Activated CD8-positive, alpha-beta T cell treated with anti-CD3 and anti-CD28 coated beads for 36 hours (primary cell): ENCODE measurements at regions not wholly inside any gene's neighbourhood (a gene's known extent, or its start where the extent isn't known, plus 50 kb on each side); places are given as distances from the start of the nearest gene placed in this dataset.

Experiments used
- ATAC-seq: fragments of 200-7000 bp; cut with Tn5 transposase; one replicate; pipeline ENCODE4 v1.10.0; 2021; ENCODE audit warnings: mild to moderate bottlenecking, moderate library complexity
- CTCF ChIA-PET: fragments of 350-600 bp; sonication (Branson Sonifier 250); formaldehyde crosslinking; loops from one replicate; lab custom pipeline; 2021; ENCODE audit warnings: antibody characterized with exemption; lab: Charles Lee
- POLR2A ChIA-PET: fragments of 350-600 bp; sonication (Branson Sonifier 250); formaldehyde crosslinking; loops from one replicate; lab custom pipeline; 2021; ENCODE audit warnings: antibody characterized with exemption; lab: Charles Lee
- DNase-seq: peaks from one replicate; pipeline ENCODE4 v3.0.0-alpha.2; 2020
- H3K27ac Mint-ChIP-seq: one replicate; pipeline ENCODE4 v1.8.0; 2021; ENCODE audit warnings: mild to moderate bottlenecking, mixed read lengths
- H3K27me3 Mint-ChIP-seq: one replicate; pipeline ENCODE4 v1.8.0; 2021; ENCODE audit warnings: mixed read lengths
- H3K36me3 Mint-ChIP-seq: one replicate; pipeline ENCODE4 v1.8.0; 2021; ENCODE audit warnings: low read depth, mixed read lengths
- H3K4me1 Mint-ChIP-seq: one replicate; pipeline ENCODE4 v1.8.0; 2021; ENCODE audit warnings: low read depth, mixed read lengths
- H3K4me3 Mint-ChIP-seq: one replicate; pipeline ENCODE4 v1.8.0; 2021; ENCODE audit warnings: mild to moderate bottlenecking, moderate library complexity, mixed read lengths
- H3K9me3 Mint-ChIP-seq: one replicate; pipeline ENCODE4 v1.8.0; 2021; ENCODE audit warnings: mixed read lengths
- intact Hi-C: fragments of 100-400 bp; cut with micrococcal nuclease; formaldehyde crosslinking; loops from one replicate; pipeline ENCODE4 v1.10.0; 2022
- TF ChIP-seq, protein P1 (sequence below): fragments of 200-600 bp; IDR thresholded peaks from one replicate; pipeline ENCODE4 v1.8.0; 2022; ENCODE audit warnings: antibody characterized with exemption, mild to moderate bottlenecking

DNA sequence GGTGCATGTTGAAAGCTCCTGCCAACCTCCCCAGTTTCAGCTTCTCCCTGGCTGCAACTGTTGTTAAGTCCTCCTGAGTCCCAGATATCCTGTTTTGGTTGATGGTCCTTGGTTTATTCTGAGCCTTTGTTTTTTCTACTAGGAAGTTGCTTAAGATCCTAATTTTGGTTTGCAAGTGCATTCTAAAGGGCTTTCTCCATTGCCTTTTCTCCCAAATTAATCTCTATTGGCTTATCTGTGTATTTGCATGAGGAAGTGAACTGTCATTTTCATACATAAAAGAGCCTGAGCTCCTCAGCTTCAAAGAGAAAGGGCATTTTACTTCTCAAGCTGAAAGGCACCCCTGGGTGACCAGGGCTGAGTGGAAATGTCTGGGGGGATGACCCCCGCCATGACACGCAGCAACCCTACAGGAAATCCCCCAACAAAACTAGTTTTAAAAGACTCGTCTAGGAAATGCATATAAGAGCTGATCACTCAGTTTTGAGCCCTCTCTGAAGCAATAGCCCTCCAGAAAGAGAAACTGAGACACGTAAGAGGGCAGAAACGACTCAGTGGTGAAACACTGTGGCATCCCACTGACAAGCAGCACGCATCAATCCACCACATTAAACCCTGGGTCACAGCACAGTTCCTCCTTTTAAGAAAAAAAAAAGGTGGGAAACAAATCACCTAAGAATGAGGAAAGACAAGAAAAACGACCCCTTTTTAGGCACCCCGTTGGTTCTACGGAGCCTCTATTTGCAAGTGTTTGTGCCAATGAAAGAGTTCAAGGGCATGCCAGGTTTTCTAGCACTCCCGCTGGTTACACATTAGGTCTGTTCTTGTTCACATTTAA, 140.9 kb downstream of the THBS2 start:
- Mint-ChIP-seq H3K27ac (no peak overlapping the region), H3K4me1 (no peaks in the 10 kb centered on the region), H3K9me3 (peaks cover 1% of the 10 kb centered on the region), H3K4me3 (no peak overlapping the region), H3K27me3 (peaks cover 3% of the 10 kb centered on the region), H3K36me3 (no peaks in the 10 kb centered on the region)
- ChIA-PET POLR2A (no interaction called here), CTCF (no interaction called here)
- TF ChIP-seq, protein P1, sequence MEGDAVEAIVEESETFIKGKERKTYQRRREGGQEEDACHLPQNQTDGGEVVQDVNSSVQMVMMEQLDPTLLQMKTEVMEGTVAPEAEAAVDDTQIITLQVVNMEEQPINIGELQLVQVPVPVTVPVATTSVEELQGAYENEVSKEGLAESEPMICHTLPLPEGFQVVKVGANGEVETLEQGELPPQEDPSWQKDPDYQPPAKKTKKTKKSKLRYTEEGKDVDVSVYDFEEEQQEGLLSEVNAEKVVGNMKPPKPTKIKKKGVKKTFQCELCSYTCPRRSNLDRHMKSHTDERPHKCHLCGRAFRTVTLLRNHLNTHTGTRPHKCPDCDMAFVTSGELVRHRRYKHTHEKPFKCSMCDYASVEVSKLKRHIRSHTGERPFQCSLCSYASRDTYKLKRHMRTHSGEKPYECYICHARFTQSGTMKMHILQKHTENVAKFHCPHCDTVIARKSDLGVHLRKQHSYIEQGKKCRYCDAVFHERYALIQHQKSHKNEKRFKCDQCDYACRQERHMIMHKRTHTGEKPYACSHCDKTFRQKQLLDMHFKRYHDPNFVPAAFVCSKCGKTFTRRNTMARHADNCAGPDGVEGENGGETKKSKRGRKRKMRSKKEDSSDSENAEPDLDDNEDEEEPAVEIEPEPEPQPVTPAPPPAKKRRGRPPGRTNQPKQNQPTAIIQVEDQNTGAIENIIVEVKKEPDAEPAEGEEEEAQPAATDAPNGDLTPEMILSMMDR, result no peak
- ATAC-seq (peak; percentile 17), DNase-seq (peak; percentile 6)
- intact Hi-C loops, result no loop called here

DNA sequence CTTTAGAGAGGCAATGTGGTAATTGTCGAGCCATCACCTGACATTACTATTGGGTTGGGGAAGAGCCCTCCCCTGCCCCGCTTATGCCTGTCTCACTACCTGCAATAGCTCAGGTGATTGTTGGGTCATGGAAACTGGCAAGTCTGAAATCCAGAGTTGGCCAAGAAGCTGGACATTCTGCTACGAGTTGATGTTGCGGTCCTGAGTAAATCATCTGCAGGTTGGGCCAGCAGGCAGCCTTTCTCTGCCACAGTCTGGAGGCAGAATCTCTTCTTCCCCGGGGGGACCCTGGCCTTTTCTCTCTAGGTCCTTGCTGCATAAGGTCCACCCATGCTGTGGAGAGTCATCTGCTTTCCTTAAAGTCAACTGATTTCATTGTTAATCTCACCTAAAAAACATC, 142.4 kb downstream of the THBS2 start:
- ChIA-PET CTCF (no interaction called here), POLR2A (no interaction called here)
- intact Hi-C loops, result no loop called here
- H3K4me3 Mint-ChIP-seq, result no peak overlapping the region
- no peak for DNase-seq
- no peaks in the 10 kb centered on the region for H3K4me1 Mint-ChIP-seq
- H3K9me3 Mint-ChIP-seq, result peaks cover 1% of the 10 kb centered on the region
- H3K27ac Mint-ChIP-seq, result no peak overlapping the region
- peaks cover 5% of the 10 kb centered on the region for H3K27me3 Mint-ChIP-seq
- TF ChIP-seq, protein P1, result no peak
- no peaks in the 10 kb centered on the region for H3K36me3 Mint-ChIP-seq
- no peak for ATAC-seq

DNA sequence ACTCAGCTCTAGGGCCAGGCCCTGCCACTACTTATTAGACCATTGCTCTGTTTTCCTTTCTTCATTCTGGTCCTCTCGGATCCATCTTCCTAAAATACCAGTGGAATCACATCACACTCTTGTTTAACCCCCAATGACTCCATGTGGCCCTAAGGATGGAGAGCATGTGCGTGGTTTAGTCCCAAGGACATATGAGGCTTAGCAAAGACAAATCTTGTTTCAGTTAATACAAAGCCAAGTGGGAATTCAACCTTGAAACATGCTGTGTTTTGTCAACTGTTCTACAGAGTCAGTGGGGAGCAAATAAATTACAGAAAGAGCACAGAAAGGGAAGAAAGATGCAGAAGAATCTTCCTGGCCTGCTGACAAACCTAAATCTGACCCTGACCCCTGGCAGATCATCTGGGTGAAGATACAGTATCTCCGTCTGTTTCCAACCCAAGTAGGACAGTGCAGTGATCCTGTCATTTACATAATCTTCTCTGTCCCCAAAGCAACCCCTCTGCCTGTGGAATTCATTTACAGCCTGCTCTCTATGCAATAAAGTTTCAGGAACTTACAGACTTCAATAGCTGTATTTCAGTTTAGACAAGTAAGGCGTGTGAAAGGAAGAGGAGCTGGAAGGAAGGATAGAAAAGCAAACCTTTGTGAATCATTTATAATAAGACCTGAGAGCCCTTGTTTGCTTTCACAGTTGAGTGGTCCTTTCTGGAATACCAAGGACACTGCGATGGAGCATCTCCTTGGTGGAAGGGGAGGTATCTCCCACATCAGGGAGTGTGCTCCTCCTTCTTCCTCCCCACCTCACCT, 144.0 kb downstream of the THBS2 start:
- no peaks in the 10 kb centered on the region for H3K4me1 Mint-ChIP-seq
- H3K9me3 Mint-ChIP-seq, result peaks cover 1% of the 10 kb centered on the region
- ATAC-seq (no peak), DNase-seq (no peak)
- ChIA-PET CTCF (no interaction called here), POLR2A (no interaction called here)
- H3K36me3 Mint-ChIP-seq, result no peaks in the 10 kb centered on the region
- no peak overlapping the region for H3K27ac Mint-ChIP-seq
- intact Hi-C loops, result no loop called here
- TF ChIP-seq, protein P1, result no peak
- H3K27me3 Mint-ChIP-seq, result peaks cover 2% of the 10 kb centered on the region
- H3K4me3 Mint-ChIP-seq, result no peak overlapping the region

DNA sequence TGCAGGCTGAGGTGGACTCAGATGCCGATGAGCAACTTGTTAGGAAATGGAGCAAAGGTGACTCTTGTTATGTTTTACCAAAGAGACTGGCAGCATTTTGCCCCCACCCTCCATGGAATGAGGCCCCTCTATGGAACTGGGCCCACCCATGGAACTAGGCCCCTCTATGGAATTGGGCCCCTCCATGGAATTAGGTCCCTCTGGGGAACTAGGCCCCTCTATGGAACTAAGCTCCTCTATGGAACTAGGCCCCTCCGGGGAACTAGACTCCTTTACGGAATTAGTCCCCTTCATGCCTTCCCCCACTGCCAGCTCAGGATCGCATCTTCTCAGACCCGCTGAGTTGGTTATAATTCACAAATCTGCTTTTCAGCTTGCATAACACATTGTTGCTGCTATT, 144.9 kb downstream of the THBS2 start:
- intact Hi-C loops, result no loop called here
- TF ChIP-seq, protein P1, result no peak
- peaks cover 2% of the 10 kb centered on the region for H3K27me3 Mint-ChIP-seq
- ChIA-PET CTCF (no interaction called here), POLR2A (no interaction called here)
- ATAC-seq (no peak), DNase-seq (no peak)
- H3K27ac Mint-ChIP-seq, result no peak overlapping the region
- no peaks in the 10 kb centered on the region for H3K4me1 Mint-ChIP-seq
- no peaks in the 10 kb centered on the region for H3K36me3 Mint-ChIP-seq
- peaks cover 4% of the 10 kb centered on the region for H3K9me3 Mint-ChIP-seq
- H3K4me3 Mint-ChIP-seq, result no peak overlapping the region

DNA sequence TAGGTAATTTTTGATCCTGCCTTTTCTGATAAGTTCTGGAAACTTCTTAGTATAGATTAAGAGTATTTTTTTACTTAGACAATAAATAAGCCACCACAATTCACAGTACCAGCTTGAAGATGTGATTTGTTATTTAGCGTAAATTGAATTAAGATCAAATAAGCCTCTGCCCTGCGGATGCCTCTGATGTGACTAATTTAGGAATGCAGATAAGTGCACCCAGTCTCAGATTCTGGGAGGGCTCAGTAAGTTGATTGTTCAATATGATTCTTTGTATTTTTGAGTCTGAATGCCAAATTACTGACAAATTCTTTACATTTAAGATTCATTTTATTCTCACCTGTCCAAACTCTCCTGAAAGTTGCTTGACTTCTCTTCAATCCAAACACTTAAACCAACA, 147.5 kb downstream of the THBS2 start:
- Mint-ChIP-seq H3K4me3 (no peak overlapping the region), H3K36me3 (no peaks in the 10 kb centered on the region), H3K27me3 (peaks cover 5% of the 10 kb centered on the region), H3K9me3 (peaks cover 4% of the 10 kb centered on the region), H3K27ac (no peak overlapping the region), H3K4me1 (no peaks in the 10 kb centered on the region)
- intact Hi-C loops, result no loop called here
- ATAC-seq, result no peak
- TF ChIP-seq, protein P1, result no peak
- POLR2A ChIA-PET, result no interaction called here
- CTCF ChIA-PET, result no interaction called here
- no peak for DNase-seq
